ENCODE measurements at regions not wholly inside any gene's neighbourhood (a gene's known extent, or its start where the extent isn't known, plus 50 kb on each side); places are given as distances from the start of the nearest gene placed in this dataset.

- no peak overlapping the region for H3K4me2 ChIP-seq
Observed at GRCh38 chr10:36494371-36494770, 631.0 kb upstream of the ANKRD30A start.

GRCh38 chr10:36493516-36493880, 631.9 kb upstream of the ANKRD30A start:
- Histone ChIP-seq H3K27ac (no peak overlapping the region), H3K4me1 (ENCODE audit: low read depth, poor library complexity, severe bottlenecking) (no peaks in the 10 kb centered on the region), H3K79me2 (ENCODE audit: insufficient read depth, low read depth) (no peaks in the 10 kb centered on the region), H3K4me2 (no peak overlapping the region), H3K36me3 (ENCODE audit: insufficient read depth) (no peaks in the 10 kb centered on the region), H4K20me1 (ENCODE audit: insufficient read depth) (no peaks in the 10 kb centered on the region), H3K4me3 (IDR thresholded peaks at IDR 0.05; ENCODE audit: insufficient read depth, low read depth, low read length) (no peak overlapping the region), H3K27me3 (ENCODE audit: insufficient read depth, low read depth) (no peaks in the 10 kb centered on the region), H2AFZ (ENCODE audit: low read depth) (no peak overlapping the region), H3K9ac (no peak overlapping the region)
- no peak for TF ChIP-seq CTCF (conservative IDR thresholded peaks at IDR 0.05; ENCODE audit: low read depth, low read length)

More at GRCh38 chr10:36494371-36494770, 631.0 kb upstream of the ANKRD30A start:
- no peak overlapping the region for H2AFZ ChIP-seq (ENCODE audit: low read depth)
- no peak overlapping the region for H3K4me3 ChIP-seq (IDR thresholded peaks at IDR 0.05; ENCODE audit: insufficient read depth, low read depth, low read length)
- H3K9ac ChIP-seq, result no peak overlapping the region
- no peaks in the 10 kb centered on the region for H3K27me3 ChIP-seq (ENCODE audit: insufficient read depth, low read depth)
- no peaks in the 10 kb centered on the region for H4K20me1 ChIP-seq (ENCODE audit: insufficient read depth)
- TF ChIP-seq CTCF (conservative IDR thresholded peaks at IDR 0.05; ENCODE audit: low read depth, low read length), result no peak
- H3K27ac ChIP-seq, result no peak overlapping the region
- no peaks in the 10 kb centered on the region for H3K79me2 ChIP-seq (ENCODE audit: insufficient read depth, low read depth)
- no peaks in the 10 kb centered on the region for H3K4me1 ChIP-seq (ENCODE audit: low read depth, poor library complexity, severe bottlenecking)
- no peaks in the 10 kb centered on the region for H3K36me3 ChIP-seq (ENCODE audit: insufficient read depth)

GRCh38 chr10:36492590-36493515, 632.5 kb upstream of the ANKRD30A start:
- no peak overlapping the region for H2AFZ ChIP-seq (ENCODE audit: low read depth)
- no peaks in the 10 kb centered on the region for H3K79me2 ChIP-seq (ENCODE audit: insufficient read depth, low read depth)
- no peak overlapping the region for H3K27ac ChIP-seq
- H3K27me3 ChIP-seq (ENCODE audit: insufficient read depth, low read depth), result no peaks in the 10 kb centered on the region
- H3K9ac ChIP-seq, result no peak overlapping the region
- no peak overlapping the region for H3K4me3 ChIP-seq (IDR thresholded peaks at IDR 0.05; ENCODE audit: insufficient read depth, low read depth, low read length)
- H3K4me1 ChIP-seq (ENCODE audit: low read depth, poor library complexity, severe bottlenecking), result no peaks in the 10 kb centered on the region
- no peak overlapping the region for H3K4me2 ChIP-seq
- H4K20me1 ChIP-seq (ENCODE audit: insufficient read depth), result no peaks in the 10 kb centered on the region
- TF ChIP-seq CTCF (conservative IDR thresholded peaks at IDR 0.05; ENCODE audit: low read depth, low read length), result no peak
- H3K36me3 ChIP-seq (ENCODE audit: insufficient read depth), result no peaks in the 10 kb centered on the region

- H3K27me3 ChIP-seq (ENCODE audit: insufficient read depth, low read depth), result no peaks in the 10 kb centered on the region
- no peak for TF ChIP-seq CTCF (conservative IDR thresholded peaks at IDR 0.05; ENCODE audit: low read depth, low read length)
- no peak overlapping the region for H2AFZ ChIP-seq (ENCODE audit: low read depth)
- no peak overlapping the region for H3K27ac ChIP-seq
- H3K36me3 ChIP-seq (ENCODE audit: insufficient read depth), result no peaks in the 10 kb centered on the region
- H3K9ac ChIP-seq, result no peak overlapping the region
- no peak overlapping the region for H3K4me3 ChIP-seq (IDR thresholded peaks at IDR 0.05; ENCODE audit: insufficient read depth, low read depth, low read length)
- H3K79me2 ChIP-seq (ENCODE audit: insufficient read depth, low read depth), result no peaks in the 10 kb centered on the region
- H4K20me1 ChIP-seq (ENCODE audit: insufficient read depth), result no peaks in the 10 kb centered on the region
- no peaks in the 10 kb centered on the region for H3K4me1 ChIP-seq (ENCODE audit: low read depth, poor library complexity, severe bottlenecking)
- no peak overlapping the region for H3K4me2 ChIP-seq
Observed at GRCh38 chr10:36491926-36492325, 633.5 kb upstream of the ANKRD30A start.

All from KMS-11 (cell line).